ENCODE measurements at regions not wholly inside any gene's neighbourhood (a gene's known extent, or its start where the extent isn't known, plus 50 kb on each side); places are given as distances from the start of the nearest gene placed in this dataset.
A peak's percentile ranks its signal among the peaks of the same experiment; 100 is the strongest.

DNA sequence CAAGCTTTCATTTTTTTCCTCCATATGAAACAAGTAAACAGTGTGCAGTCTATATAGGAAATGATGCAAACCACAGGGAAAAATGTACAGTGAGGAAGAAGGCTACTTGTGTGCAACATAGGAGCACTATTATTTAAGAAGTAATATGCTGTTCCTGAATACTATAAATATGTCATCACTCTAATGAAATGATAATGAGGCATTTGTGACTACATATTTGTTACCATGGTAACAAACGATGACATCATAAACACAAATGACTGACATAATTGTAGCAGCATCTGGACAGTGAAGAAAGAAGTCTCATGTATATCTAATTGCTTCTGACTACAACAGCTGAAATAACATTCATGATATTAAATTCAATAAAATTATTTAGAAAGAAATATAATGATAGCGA, 164.8 kb downstream of the C7orf25 start:
- Histone ChIP-seq H3K27me3 (ENCODE audit: control insufficient read depth in 2 of 2, insufficient read depth in 2 of 2, low read length in 2 of 2) (no peaks in the 10 kb centered on the region), H4K20me1 (replicated peaks; ENCODE audit: control insufficient read depth, extremely low read depth, insufficient read depth, low read length) (no peaks in the 10 kb centered on the region), H3K9me1 (replicated peaks; ENCODE audit: control insufficient read depth, extremely low read depth, insufficient read depth, low read length) (no peaks in the 10 kb centered on the region), H3K9ac (replicated peaks; ENCODE audit: extremely low read depth, insufficient read depth, low read length) (no peak overlapping the region), H3K4me1 (ENCODE audit: control insufficient read depth, extremely low read depth, insufficient read depth, low read length) (no peaks in the 10 kb centered on the region), H2AFZ (ENCODE audit: low read depth, low read length) (no peak overlapping the region), H3K27ac (ENCODE audit: insufficient read depth, low read depth, low read length) (no peak overlapping the region), H3K9me3 (replicated peaks; ENCODE audit: control insufficient read depth, insufficient read depth, low read length) (no peaks in the 10 kb centered on the region), H3K4me3 (replicated peaks in 1 of 3; ENCODE audit: insufficient read depth in 1 of 3, low read depth in 1 of 3, low read length in 3 of 3) (no peak overlapping the region), H3K79me2 (ENCODE audit: control insufficient read depth, insufficient read depth, low read length) (no peaks in the 10 kb centered on the region), H3K4me2 (ENCODE audit: insufficient read depth, low read length) (no peak overlapping the region), H3K36me3 (ENCODE audit: control insufficient read depth in 2 of 2, extremely low read depth in 1 of 2, insufficient read depth in 2 of 2, low read length in 2 of 2) (no peaks in the 10 kb centered on the region)
- dilution Hi-C loops (cut with MboI; ENCODE audit: extremely low pct_ligation_motif_present, low sequenced_read_pairs) = no loop called here
- CTCF ChIA-PET = interaction anchor here (1.2 to 1.3 kb wide), 2 partner anchors 11 to 96 kb away, joined by 3 to 4 read pairs; no protein-coding TSS in a partner anchor
- FAIRE-seq = no peak
- POLR2A ChIA-PET = no interaction called here
- TF ChIP-seq POLR2AphosphoS5 (IDR thresholded peaks at IDR 0.05; ENCODE audit: insufficient read depth, low read depth, low read length) = no peak
- no peak for TF ChIP-seq MYC (IDR thresholded peaks at IDR 0.05; ENCODE audit: low read depth, low read length)
- no peak for TF ChIP-seq EZH2 (IDR thresholded peaks at IDR 0.05; ENCODE audit: borderline replicate concordance, low read depth, low read length, severe bottlenecking)
- TF ChIP-seq FOS (IDR thresholded peaks at IDR 0.05; ENCODE audit: borderline replicate concordance, insufficient read depth, low read length) = no peak
- TF ChIP-seq, protein P1, sequence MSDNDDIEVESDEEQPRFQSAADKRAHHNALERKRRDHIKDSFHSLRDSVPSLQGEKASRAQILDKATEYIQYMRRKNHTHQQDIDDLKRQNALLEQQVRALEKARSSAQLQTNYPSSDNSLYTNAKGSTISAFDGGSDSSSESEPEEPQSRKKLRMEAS (IDR thresholded peaks at IDR 0.05; ENCODE audit: insufficient read depth, insufficient read length) = no peak
- peak; percentile 15 for TF ChIP-seq JUN (IDR thresholded peaks at IDR 0.05; ENCODE audit: borderline replicate concordance, insufficient read depth, insufficient read length, low read depth)
- intact Hi-C loops (cut with micrococcal nuclease) = no loop called here
- BruUV-seq (replicated peaks) = no TSS peak
- no peak for DNase-seq (ENCODE audit: low read depth, low spot score)

DNA sequence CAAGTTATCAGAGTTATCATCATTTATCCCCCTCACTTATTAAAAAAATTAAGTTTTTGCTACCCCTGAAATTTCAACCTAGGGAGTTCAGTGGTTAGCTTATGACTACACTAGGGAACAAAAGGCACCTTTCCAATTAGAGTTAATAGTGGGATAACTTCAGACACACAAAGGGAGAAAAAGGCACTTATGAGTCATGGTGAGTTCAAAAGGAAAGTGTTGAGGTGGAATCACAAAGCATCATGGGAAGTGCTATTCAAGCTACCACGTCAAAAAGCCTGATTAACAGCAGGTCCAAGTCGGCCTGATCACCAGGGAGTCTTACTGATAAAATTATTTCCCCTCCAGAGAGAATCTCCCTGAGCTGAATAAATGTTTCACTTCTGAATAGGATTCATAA, 165.7 kb downstream of the C7orf25 start:
- POLR2A ChIA-PET = no interaction called here
- dilution Hi-C loops (cut with MboI; ENCODE audit: extremely low pct_ligation_motif_present, low sequenced_read_pairs) (no loop called here), intact Hi-C loops (cut with micrococcal nuclease) (no loop called here)

More for the DNA sequence above, 165.7 kb downstream of the C7orf25 start:
- Histone ChIP-seq H3K4me3 (replicated peaks in 1 of 3; ENCODE audit: insufficient read depth in 1 of 3, low read depth in 1 of 3, low read length in 3 of 3) (no peak overlapping the region), H3K27ac (ENCODE audit: insufficient read depth, low read depth, low read length) (no peak overlapping the region), H3K36me3 (ENCODE audit: control insufficient read depth in 2 of 2, extremely low read depth in 1 of 2, insufficient read depth in 2 of 2, low read length in 2 of 2) (no peaks in the 10 kb centered on the region), H3K27me3 (ENCODE audit: control insufficient read depth in 2 of 2, insufficient read depth in 2 of 2, low read length in 2 of 2) (no peaks in the 10 kb centered on the region), H3K9ac (replicated peaks; ENCODE audit: extremely low read depth, insufficient read depth, low read length) (no peak overlapping the region), H3K9me1 (replicated peaks; ENCODE audit: control insufficient read depth, extremely low read depth, insufficient read depth, low read length) (no peaks in the 10 kb centered on the region), H3K4me2 (ENCODE audit: insufficient read depth, low read length) (no peak overlapping the region), H3K79me2 (ENCODE audit: control insufficient read depth, insufficient read depth, low read length) (no peaks in the 10 kb centered on the region), H4K20me1 (replicated peaks; ENCODE audit: control insufficient read depth, extremely low read depth, insufficient read depth, low read length) (no peaks in the 10 kb centered on the region), H2AFZ (ENCODE audit: low read depth, low read length) (no peak overlapping the region), H3K4me1 (ENCODE audit: control insufficient read depth, extremely low read depth, insufficient read depth, low read length) (no peaks in the 10 kb centered on the region), H3K9me3 (replicated peaks; ENCODE audit: control insufficient read depth, insufficient read depth, low read length) (no peaks in the 10 kb centered on the region)
- TF ChIP-seq, protein P2, sequence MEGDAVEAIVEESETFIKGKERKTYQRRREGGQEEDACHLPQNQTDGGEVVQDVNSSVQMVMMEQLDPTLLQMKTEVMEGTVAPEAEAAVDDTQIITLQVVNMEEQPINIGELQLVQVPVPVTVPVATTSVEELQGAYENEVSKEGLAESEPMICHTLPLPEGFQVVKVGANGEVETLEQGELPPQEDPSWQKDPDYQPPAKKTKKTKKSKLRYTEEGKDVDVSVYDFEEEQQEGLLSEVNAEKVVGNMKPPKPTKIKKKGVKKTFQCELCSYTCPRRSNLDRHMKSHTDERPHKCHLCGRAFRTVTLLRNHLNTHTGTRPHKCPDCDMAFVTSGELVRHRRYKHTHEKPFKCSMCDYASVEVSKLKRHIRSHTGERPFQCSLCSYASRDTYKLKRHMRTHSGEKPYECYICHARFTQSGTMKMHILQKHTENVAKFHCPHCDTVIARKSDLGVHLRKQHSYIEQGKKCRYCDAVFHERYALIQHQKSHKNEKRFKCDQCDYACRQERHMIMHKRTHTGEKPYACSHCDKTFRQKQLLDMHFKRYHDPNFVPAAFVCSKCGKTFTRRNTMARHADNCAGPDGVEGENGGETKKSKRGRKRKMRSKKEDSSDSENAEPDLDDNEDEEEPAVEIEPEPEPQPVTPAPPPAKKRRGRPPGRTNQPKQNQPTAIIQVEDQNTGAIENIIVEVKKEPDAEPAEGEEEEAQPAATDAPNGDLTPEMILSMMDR (IDR thresholded peaks at IDR 0.05; ENCODE audit: extremely low read depth in 1 of 2, insufficient read depth in 1 of 2, low read depth in 1 of 2, low read length in 2 of 2) = no peak
- TF ChIP-seq MYC (IDR thresholded peaks at IDR 0.05; ENCODE audit: low read depth, low read length) = no peak
- TF ChIP-seq JUN (IDR thresholded peaks at IDR 0.05; ENCODE audit: borderline replicate concordance, insufficient read depth, insufficient read length, low read depth) = no peak
- TF ChIP-seq, protein P1 (IDR thresholded peaks at IDR 0.05; ENCODE audit: insufficient read depth, insufficient read length) = no peak
- no peak for TF ChIP-seq POLR2A (IDR thresholded peaks at IDR 0.05; ENCODE audit: low read depth, low read length)
- TF ChIP-seq FOS (IDR thresholded peaks at IDR 0.05; ENCODE audit: borderline replicate concordance, insufficient read depth, low read length) = no peak
- TF ChIP-seq GATA2 (IDR thresholded peaks at IDR 0.05; ENCODE audit: insufficient read depth, insufficient read length, low read depth, low read length) = no peak
- TF ChIP-seq EZH2 (IDR thresholded peaks at IDR 0.05; ENCODE audit: borderline replicate concordance, low read depth, low read length, severe bottlenecking) = no peak
- TF ChIP-seq POLR2AphosphoS5 (IDR thresholded peaks at IDR 0.05; ENCODE audit: insufficient read depth, low read depth, low read length) = no peak
- no TSS peak for BruUV-seq (replicated peaks)
- DNase-seq (ENCODE audit: low read depth, low spot score) (no peak), FAIRE-seq (no peak)
- CTCF ChIA-PET = interaction anchor here (0.8 to 1.0 kb wide), 2 partner anchors 9 to 12 kb away, joined by 3 to 4 read pairs; no protein-coding TSS in a partner anchor
